GM21526 (cell line): ENCODE measurements at regions not wholly inside any gene's neighbourhood (a gene's known extent, or its start where the extent isn't known, plus 50 kb on each side); places are given as distances from the start of the nearest gene placed in this dataset.
"Not testable (repeated sequence)": the region's sequence is repeated elsewhere in the genome, so short reads cannot be mapped to it uniquely, and the experiment has no call there.

Experiments used
- ATAC-seq: cut with Tn5 transposase; IDR thresholded peaks from one replicate; pipeline ENCODE4 v1.9.1; 2021; ENCODE audit warnings: moderate library complexity; ENCODE audit not compliant: unreplicated experiment, low FRiP score

DNA sequence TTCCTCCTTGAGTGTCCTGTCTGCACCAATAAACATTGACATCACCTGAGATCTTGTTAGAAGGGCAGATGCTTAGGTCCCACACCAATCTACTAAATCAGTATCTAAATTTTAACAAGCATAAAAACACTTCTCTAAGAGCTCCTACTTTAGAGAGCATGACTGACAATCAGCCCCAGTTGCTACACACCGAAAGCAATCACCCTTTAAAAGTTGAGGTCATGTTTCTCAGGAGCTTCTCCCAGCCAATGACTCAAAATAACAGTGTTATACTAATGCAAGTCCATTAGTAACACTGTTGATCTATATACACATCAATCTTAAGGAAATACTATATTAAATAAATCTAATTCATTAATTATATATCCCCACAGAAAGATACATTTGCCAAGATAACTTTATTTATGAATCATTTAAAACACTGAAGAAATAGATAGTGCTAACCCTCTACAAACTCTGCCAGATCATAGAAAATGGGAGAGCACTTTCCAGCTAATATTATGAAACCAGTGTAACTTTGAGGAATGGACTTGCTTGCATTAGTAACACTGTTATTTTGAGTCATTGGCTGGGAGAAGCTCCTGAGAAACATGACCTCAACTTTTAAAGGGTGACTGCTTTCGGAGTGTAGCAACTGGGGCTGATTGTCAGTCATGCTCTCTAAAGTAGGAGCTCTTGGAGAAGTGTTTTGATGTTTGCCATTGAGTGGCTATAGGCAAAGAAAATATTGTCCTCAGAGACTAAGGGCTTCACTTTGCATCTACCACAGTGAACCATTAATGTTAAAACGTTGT, 109.8 kb upstream of the HDX start:
- ATAC-seq, result no peak

DNA sequence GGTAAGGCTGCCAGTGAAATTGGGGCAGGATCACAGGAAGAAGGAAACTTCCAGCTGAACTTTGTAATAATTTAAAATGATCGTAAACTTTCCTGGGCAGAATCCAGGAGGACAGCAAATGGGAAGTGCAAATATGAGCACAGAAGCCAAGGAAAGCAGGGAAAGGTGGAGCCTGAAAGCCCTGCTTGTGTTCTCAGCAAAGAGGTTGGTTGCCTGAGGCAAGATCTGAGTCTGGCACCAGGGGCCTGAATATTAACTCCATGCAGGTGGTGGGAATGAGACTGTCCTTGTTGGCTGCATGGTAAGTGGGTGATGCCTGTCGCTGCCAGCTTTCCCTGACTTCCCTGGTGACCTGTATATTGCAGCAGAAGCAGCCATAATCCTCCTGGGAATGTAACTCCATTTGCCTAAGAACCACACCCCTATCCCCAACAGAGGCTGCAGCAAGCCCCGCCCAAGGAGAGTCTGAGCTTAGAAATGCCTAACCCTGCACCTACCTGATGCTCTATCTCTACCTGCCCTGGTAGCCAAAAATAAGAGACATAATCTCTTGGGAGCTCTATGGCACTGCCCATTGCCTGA, 132.0 kb upstream of the HDX start:
- ATAC-seq, result no peak

DNA sequence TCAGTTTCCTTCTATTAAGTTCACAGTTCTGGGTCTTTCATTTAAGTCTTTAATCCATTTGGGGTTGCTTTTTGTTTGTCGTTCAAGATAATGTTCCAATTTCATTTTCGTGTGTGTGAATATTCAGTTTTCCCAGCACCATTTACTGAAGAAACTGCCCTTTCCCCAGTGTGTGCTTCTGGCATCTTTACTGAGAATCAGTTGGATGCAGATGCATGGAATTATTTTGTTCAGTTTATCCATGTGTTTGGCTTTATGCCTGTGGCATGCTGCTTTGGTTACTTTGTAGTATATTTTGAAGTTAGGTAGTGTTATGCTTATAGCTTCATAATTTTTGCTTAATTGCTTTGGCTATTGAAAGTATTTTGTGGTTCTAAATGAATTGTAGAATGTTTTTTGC, 163.8 kb upstream of the HDX start:
- no peak for ATAC-seq

DNA sequence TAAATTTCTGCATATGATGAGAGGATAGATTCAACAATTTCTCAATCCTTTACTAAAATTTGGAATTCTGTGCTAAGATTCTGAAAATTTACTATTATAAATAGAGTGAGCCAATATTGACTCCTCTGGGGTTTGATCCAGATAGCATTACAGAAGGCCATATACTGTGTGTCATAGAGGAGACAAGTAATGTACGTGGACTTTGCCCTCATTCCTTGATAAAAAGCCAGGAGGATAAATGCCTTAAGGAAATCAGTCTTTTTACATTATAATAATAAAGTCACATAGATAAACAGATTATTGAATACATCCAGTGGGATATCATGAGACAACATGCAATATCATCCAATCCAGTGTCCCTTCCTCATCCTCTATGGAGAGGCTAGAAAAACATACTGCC, 188.0 kb upstream of the HDX start:
- no peak for ATAC-seq

DNA sequence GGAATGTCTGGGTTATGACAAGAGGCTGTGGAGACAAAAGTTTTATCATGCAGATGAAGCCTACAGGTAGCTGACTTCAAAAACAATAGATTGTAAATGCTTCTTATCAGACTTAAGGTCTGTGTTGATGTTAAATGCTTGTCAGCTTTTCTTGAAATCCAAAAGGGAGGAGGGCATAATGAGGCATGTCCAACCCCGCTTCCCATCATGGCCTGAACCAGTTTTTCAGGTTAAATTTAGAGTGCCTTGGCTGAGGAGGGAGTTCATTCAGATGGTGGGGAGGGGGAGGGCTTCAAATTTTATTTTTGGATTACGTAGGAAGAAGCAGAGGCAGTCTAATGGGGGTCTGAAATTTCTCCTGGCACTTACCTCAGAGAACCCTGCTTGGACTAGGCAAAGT, 207.7 kb upstream of the HDX start:
- no peak for ATAC-seq

DNA sequence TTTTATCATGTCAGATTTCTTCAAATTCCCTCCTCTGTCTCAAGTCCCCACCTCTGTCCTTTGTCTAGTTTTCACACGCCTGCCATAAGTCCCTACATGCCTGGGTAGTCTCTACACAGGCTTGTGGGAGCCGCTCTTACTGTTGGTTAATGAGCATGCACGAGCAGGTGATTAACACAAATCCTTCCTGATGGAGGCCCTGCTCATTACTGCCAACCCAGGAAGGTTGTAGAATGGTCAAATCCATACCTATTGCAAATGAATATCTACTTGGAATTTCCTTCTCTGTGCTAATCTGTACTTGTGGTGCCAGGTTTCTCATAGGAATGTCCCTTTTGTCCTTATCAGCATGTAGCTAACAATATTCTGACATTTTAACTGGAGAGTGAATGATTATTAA, 208.4 kb upstream of the HDX start:
- ATAC-seq, result no peak

DNA sequence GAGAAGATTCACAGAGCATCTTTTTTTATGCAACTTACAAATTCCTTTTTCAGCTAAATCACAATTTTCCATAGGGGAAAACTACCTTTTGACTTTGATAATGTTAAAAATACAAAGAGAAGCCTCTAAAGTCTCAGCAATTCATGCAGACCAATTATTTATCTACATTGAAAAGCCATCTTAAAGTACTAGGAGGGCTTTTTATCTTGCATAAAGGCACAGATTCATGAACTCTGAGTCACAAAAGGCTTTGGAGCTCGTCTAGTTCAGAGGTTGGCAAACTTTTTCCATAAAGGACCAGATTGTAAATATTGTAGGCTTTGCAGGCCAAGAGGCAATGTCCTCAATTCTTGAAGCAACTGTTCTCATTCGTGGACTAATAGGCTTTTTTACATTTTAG, 210.4 kb upstream of the HDX start:
- no peak for ATAC-seq

DNA sequence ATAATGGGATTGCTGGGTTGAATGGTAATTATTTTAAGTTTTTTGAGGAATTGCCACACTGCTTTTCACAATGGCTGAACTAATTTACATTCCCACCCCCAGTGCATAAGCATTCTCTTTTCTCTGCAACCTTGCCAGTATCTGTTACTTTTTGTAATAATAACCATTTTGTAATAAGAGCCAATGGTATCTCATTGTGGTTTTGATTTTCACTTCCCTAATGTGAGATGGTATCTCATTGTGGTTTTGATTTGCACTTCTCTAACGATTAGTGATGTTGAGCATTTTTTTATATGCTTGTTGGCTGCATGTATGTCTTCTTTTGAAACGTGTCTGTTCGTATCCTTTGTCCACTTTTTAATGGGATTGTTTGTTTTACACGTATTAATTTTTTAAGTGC, 213.1 kb upstream of the HDX start:
- ATAC-seq, result no peak

DNA sequence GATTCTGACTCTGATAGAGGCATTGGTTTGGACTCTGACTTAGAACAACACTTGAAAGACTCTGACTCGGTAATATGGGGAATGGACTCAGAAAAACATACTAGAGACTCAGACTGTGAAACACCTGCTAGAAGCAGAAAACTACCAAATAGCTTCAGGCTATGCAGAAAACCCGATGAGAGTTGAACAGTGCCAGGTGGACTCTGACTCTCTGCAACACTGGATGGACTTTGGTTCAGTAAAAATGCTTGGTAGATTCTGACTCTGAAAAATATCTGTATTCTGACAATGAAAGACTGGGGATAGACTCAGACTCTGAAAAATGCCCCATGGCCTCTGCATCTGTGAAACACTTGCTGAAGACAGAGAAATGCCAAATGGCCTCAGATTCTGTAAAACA, 215.1 kb upstream of the HDX start:
- no peak for ATAC-seq

DNA sequence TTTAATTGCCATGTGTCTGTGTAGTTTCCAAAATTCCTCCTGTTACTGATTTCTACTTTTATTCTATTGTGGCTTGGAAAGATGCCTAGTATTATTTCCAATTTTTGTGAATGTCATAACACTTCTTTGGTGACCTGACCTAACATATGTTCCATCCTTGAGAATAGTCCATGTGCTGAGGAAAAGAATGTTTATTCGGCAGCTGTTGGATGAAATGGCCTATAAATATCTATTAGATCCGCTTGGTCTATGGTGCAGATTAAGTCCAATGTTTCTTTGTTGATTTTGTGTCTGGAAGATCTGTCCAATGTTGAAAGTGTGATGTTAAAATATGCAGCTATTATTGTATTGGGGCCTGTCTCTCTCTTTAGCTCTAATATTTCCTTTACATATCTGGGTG, 219.2 kb upstream of the HDX start:
- ATAC-seq, result no peak

DNA sequence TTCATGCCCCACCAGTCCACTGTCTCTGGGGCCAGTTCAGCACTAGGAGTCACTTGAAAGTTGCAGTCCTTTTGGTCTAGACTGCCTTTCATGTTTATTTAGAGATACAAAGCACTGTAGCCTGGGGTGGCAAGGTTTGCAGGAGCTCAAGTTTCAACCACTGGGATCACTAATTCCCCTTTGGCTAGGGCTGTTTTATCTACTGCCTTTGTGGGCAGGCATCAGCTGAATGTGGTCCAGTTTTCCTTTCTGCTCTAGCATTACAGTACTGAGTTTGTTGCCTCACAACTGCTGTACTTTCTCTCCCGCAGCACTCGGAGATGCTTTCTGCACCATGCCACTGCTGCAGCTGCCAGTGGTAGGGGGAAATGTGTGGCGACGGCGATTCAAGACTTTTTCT, 222.3 kb upstream of the HDX start:
- ATAC-seq, result no peak

DNA sequence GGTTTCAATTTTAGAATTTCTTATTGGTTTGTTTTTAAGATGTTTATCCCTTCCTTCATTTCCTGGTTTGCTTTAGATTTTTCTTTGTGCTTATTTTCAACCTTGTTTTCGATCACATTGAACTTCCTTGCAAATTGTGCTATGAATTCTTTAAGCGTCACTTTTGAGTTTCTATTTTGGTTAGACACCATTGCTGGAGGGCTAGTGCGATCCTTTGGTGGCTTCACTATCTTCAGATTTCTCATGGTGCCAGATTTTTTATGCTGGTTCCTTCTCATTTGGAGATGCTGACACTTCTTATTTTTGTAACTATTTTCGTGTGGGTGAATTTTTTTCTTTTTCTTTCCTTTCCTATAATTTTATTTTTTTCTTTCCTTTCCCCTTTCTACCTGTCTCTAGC, 227.2 kb upstream of the HDX start:
- ATAC-seq, result no peak

DNA sequence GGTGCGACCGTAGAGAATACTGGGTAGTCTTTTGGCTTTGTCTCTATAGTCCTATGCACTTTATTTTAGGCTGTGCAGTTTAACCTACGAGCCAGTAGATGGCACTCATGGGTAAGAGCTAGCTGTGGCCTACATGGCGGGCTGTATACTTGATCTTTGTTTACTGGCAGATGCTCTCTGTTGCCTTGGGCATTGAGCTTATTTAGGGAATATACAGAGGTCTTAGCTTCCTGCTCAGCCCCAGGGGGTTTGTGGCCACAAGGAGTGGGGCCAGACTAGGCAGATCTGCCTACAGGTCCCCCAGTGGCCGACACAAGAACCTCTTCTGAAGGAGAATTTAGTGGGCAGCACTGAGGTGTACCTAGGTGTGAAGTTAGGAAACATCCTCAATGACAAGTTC, 227.6 kb upstream of the HDX start:
- ATAC-seq, result peak; percentile 99

DNA sequence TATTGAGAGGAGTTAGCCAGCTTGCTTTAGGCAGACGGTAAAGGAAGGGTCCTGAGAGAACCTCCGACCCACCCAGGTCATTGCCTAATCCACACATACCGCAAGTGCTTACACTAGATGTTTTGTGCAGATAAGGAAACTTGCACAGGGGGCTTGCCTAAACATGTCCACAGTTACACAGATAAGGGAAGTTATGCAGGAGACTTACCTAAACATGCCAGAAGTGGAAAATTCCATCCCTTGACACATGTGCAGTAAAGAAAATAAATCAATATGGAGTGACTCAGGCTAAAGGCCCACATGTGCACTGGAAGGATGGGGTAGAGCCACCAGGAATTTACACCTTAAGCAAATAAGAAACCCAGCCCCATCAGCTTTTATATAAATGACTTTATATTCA, 232.8 kb upstream of the HDX start:
- no peak for ATAC-seq

DNA sequence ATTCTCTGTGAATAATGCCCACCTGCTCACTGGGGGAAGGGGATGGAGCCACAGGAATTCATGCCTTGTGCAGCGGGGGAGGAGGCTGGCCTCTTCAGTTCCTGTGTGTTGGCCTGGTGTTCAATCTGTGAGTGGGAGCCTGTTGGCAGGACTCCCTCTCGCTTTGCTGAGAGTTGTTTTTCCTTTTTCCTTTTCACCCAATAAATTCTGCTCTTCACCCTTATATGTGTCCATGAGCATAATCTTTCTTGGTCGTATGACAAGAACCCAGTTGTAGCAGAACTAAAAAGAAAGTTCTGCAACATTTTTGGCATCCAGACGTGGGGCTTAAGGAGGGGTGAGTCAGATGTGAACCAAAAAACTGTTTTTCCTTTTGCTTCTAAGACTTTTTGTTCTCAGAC, 235.2 kb upstream of the HDX start:
- no peak for ATAC-seq

DNA sequence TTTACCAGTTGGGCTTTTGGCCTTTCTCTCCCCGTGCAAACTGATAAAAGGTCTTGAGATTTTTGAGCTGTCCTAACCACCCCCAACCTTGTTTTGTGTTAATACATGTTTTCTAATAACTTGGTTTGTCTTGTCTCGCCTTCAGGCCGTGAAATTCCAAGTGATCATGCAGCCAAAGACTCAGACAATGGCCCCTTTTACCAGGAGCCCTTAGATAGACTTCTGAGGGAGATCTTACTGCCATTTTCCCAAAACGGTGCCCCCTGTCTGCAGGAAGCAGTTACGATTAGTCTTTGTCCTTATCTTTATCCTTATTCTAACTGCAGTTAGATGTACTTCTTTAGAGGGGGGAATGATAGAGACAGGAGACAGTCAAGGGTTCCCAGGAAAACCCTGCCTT, 245.3 kb upstream of the HDX start:
- ATAC-seq, result no peak

DNA sequence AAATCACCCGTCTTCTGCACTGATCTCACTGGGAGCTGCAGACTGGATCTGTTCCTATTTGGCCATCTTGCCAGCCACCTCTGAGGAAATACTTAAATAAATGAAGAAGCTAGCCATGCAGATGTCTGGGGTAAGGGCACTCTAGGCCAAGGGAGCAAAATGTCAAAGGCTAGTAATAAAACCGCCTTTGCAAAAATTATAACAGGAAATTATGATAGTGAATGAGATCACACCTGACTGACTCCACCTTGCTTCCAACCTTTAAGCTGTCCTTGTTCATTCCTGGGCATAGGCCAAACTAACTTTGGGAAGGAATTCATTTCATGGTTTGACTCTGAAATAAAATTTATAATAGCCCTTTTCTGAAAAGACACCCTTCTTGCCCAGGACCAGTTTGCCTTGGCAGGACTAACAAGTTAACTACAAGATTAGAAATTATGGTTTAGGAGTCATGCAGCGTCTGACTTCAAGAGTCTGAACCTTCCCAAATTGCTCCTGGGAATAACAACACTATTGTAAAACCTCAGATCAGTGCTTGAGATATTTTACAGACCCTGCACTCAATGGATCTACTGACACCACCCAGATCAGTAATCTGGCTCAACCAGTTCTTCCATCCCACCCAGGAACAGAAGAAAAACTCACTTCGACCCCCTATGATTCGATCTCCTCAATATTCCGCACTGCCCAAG, 246.9 kb upstream of the HDX start:
- no peak for ATAC-seq

DNA sequence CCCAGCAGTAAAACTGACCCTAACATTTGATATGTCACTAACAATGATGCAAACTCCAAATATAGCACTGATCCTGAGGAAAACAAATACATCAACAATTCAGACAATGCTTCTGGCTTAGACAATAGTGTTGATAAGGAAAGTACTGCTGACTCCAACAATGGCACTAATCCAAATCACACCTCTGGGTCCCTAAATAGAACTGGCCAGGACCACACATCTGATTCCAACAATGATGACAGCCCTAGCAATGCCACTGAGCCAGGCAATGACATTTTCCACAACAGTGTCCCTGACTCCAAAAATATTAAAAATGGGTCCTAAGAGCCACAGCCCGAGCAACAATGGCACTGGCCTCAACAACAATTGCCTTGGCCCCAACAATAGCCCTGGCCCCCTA, 243.1 kb upstream of the APOOL start:
- ATAC-seq, result no peak

DNA sequence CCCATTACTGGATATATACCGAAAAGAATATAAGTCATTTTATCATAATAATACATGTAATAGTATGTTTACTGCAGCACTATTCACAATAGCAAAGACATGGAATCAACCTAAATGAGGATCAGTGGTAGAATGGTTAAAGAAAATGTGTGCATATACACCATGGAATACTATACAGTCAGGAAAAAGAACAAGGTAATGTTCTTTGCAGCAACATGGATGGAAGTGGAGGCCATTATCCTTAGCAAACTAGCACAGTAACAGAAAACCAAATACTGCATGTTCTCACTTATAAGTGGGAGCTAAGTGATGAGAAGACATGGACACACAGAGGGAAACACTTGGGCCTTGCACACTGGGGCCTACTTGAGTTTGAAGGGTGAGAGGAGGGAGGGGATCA, 207.4 kb upstream of the APOOL start:
- no peak for ATAC-seq

DNA sequence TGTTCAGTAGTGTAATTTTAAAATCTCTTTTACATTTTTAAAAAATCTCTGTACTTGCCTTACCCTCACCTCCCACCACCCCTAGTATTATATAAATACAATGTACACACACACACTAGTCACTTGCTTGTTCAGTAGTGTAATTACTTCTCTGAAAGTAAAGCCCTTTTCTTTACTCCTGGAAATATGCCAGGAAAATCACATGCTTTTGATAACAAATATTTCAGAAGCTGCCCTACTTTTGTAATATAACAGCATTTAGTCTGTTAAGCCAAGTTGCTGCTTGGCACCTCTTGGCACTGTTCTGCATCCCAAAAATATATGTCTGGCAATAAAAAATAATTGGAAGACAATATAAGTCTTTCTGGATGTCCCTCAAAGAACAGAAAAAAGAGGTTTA, 172.8 kb upstream of the APOOL start:
- ATAC-seq, result no peak

DNA sequence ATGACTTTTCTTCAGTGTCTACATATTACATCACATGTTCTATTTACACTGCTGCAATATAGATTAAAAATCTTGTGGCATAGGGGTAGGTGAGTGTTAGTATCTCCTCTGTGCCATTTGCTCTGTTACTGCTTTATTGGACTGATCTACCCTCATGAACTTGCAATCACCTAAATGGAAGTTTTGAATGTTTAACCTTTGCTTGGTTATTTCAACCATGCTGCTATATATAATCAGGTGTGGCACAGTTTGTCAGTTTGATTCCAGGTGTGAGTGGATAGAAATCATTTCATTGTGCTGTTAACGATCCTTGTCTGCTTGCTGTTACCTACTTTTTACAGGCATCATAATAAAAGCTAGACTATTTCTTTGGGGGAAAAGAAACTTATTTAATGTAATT, 157.1 kb upstream of the APOOL start:
- not testable (repeated sequence) for ATAC-seq

DNA sequence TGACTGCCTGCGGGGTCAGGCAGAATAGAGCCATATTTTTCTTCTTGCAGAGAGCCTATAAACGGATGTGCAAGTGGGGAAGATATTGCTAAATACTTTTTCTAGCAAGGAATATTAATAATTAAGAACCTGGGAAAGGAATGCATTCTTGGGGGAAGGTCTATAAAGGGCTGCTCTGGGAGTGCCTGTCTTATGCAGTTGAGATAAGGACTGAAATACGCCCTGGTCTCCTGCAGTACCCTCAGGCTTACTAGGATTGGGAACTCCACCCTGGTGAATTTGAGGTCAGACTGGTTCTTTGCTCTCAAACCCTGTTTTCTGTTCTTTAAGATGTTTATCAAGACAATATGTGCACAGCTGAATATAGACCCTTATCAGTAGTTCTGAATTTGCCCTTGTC, 152.5 kb upstream of the APOOL start:
- not testable (repeated sequence) for ATAC-seq
